ENCODE measurements at regions not wholly inside any gene's neighbourhood (a gene's known extent, or its start where the extent isn't known, plus 50 kb on each side); places are given as distances from the start of the nearest gene placed in this dataset.

GRCh38 chr13:34258646-34259386 lies 440.9 kb downstream of the RFC3 start:
- no peak for TF ChIP-seq CTCF (IDR thresholded peaks at IDR 0.05)
- TF ChIP-seq POLR2A (IDR thresholded peaks at IDR 0.05), result no peak

Data from vagina (tissue), 2 donors.